A549 (cell line): ENCODE measurements at regions not wholly inside any gene's neighbourhood (a gene's known extent, or its start where the extent isn't known, plus 50 kb on each side); places are given as distances from the start of the nearest gene placed in this dataset.

ENCODE experiments used
- ATAC-seq, 2 experiments: fragments of 200-7000 bp in 1 of 2; fragments of >200 bp in 1 of 2; cut with Nextera tagmentation in 1 of 2; cut with Tn5 transposase in 1 of 2; 3 replicates each; pipeline versions ENCODE4 v1.8.0 to v1.9.1; 2018 to 2020; ENCODE audit warnings: mild to moderate bottlenecking in 1 of 2, moderate library complexity in 1 of 2
- CTCF ChIA-PET: fragments of 300-600 bp; sonication (Branson Sonifier 250); formaldehyde crosslinking; extraction: SDS; loops from one replicate; lab custom pipeline; 2021; ENCODE audit warnings: antibody characterized with exemption, inconsistent platforms; lab: Yijun Ruan, JAX
- POLR2A ChIA-PET: fragments of 350-600 bp; formaldehyde crosslinking; extraction: SDS; loops from one replicate; lab custom pipeline; 2021; ENCODE audit warnings: antibody characterized with exemption, inconsistent platforms; lab: Yijun Ruan, JAX
- DNase-seq, 2 experiments: peaks; one replicate each; pipeline versions ENCODE4 v3.0.0 to v3.0.0-alpha.2; 2011 to 2016; ENCODE audit warnings: low read depth in 1 of 2, low spot score in 1 of 2
- FAIRE-seq: peaks from 2 replicates; lab custom pipeline; 2011; peaks lifted over from hg19 to GRCh38; lab: Jason Lieb, UNC
- H3K27ac ChIP-seq, 2 experiments: fragments of >200 bp; sonication (Bioruptor Twin); formaldehyde crosslinking; 3 replicates each; pipeline ENCODE4 v1.5.1; 2016 to 2017
- H3K4me1 ChIP-seq: fragments of >200 bp; sonication (Bioruptor Twin); formaldehyde crosslinking; 3 replicates; pipeline ENCODE4 v1.6.1; 2016
- H3K4me2 ChIP-seq: fragments of >200 bp; sonication (Bioruptor Twin); formaldehyde crosslinking; 3 replicates; pipeline ENCODE4 v1.6.1; 2016
- H3K4me3 ChIP-seq: fragments of >200 bp; sonication (Bioruptor Twin); formaldehyde crosslinking; 3 replicates; pipeline ENCODE4 v1.5.1; 2016
- H3K9me3 ChIP-seq: fragments of >200 bp; sonication (Bioruptor Twin); formaldehyde crosslinking; 3 replicates; pipeline ENCODE4 v1.6.1; 2016
- CBX2 ChIP-seq: fragments of 200-600 bp; sonication (generic); IDR thresholded peaks from 2 replicates; pipeline ENCODE4 v1.6.1; 2016; ENCODE audit warnings: low read depth, mild to moderate bottlenecking, borderline replicate concordance
- GATA3 ChIP-seq: IDR thresholded peaks from 2 replicates; pipeline ENCODE4 v1.6.1; 2012; ENCODE audit warnings: borderline replicate concordance
- HEYL ChIP-seq: fragments of 250-450 bp; sonication (Bioruptor Pico); IDR thresholded peaks from 2 replicates; pipeline ENCODE4 v1.8.0; 2021; ENCODE audit warnings: mild to moderate bottlenecking, moderate library complexity
- HOXA7 ChIP-seq: fragments of 250-450 bp; sonication (Bioruptor Pico); IDR thresholded peaks from 2 replicates; pipeline ENCODE4 v1.5.0; 2020; ENCODE audit warnings: mild to moderate bottlenecking, moderate library complexity
- HOXB13 ChIP-seq: fragments of 250-450 bp; sonication (Bioruptor Pico); IDR thresholded peaks from 2 replicates; pipeline ENCODE4 v1.5.0; 2020; ENCODE audit warnings: low read depth, mild to moderate bottlenecking, moderate library complexity
- HOXB5 ChIP-seq: fragments of 250-450 bp; sonication (Bioruptor Pico); IDR thresholded peaks from 2 replicates; pipeline ENCODE4 v1.5.0; 2020; ENCODE audit warnings: mild to moderate bottlenecking, moderate library complexity
- KDM1A ChIP-seq: fragments of 200-600 bp; sonication (generic); IDR thresholded peaks from 2 replicates; pipeline ENCODE4 v1.6.1; 2016; ENCODE audit warnings: low read depth, mild to moderate bottlenecking
- MAZ ChIP-seq: fragments of 150-350 bp; IDR thresholded peaks from 2 replicates; pipeline ENCODE4 v1.6.1; 2014; ENCODE audit warnings: antibody characterized with exemption, low read depth, low read length, borderline replicate concordance
- NFE2L2 ChIP-seq: fragments of 150-350 bp; conservative IDR thresholded peaks from 2 replicates; pipeline ENCODE4 v1.6.1; 2014; ENCODE audit warnings: low read length
- RFX5 ChIP-seq: fragments of 450-650 bp; IDR thresholded peaks from 2 replicates; pipeline ENCODE4 v1.7.1; 2014; ENCODE audit warnings: antibody characterized with exemption, mild to moderate bottlenecking, moderate library complexity
- TFCP2L1 ChIP-seq: fragments of 250-450 bp; sonication (Bioruptor Pico); IDR thresholded peaks from 2 replicates; pipeline ENCODE4 v1.5.0; 2021; ENCODE audit warnings: mild to moderate bottlenecking
- ZC3H11A ChIP-seq: fragments of 450-650 bp; IDR thresholded peaks from 2 replicates; pipeline ENCODE4 v1.6.1; 2014; ENCODE audit warnings: antibody characterized with exemption, mild to moderate bottlenecking
- ZFP36 ChIP-seq: fragments of 450-650 bp; IDR thresholded peaks from 2 replicates; pipeline ENCODE4 v1.6.1; 2014; ENCODE audit warnings: borderline replicate concordance; ENCODE audit not compliant: partially characterized antibody
- WGBS: methylation state at CpG from one replicate; pipeline ENCODE4 v1.1.6; 2017; ENCODE audit errors: missing lambda C conversion rate; 5-methylcytosine and 5-hydroxymethylcytosine counted together
- TF ChIP-seq, protein P1 (sequence below): fragments of >200 bp; sonication (Bioruptor Twin); formaldehyde crosslinking; IDR thresholded peaks from 3 replicates; pipeline ENCODE4 v1.5.1; 2016
- TF ChIP-seq, protein P2 (sequence below): fragments of 200-600 bp; sonication (generic); IDR thresholded peaks from 2 replicates; pipeline ENCODE4 v1.6.1; 2016; ENCODE audit warnings: antibody characterized with exemption, mild to moderate bottlenecking, moderate library complexity
- TF ChIP-seq, protein P3 (sequence below): fragments of 450-650 bp; IDR thresholded peaks from 2 replicates; pipeline ENCODE4 v1.6.1; 2014; ENCODE audit warnings: antibody characterized with exemption
- TF ChIP-seq, protein P4 (sequence below): fragments of >200 bp; sonication (Bioruptor Twin); formaldehyde crosslinking; IDR thresholded peaks from 2 replicates; pipeline ENCODE4 v1.6.1; 2016

DNA sequence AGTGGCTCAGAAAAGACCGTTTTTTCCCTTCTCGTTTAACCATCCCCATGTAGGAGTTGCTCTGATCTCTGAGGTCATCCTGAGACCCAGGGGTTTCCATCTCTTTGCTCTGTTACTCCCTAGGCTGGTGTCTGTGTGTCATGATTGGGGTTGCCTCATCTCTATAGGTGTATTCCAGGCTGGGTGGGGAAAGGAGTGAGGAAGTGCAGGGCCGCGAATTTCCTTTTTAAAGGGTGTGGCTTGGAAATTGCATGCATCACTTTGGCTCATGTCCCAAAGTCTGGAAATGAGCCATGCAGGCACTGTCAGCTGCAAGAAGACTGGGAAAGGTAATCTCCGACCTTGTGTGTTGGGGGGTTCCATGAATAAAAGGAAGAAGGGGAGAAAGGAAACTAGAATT, 201.9 kb downstream of the AACS start:
- no peak for ATAC-seq
- DNase-seq, result no peak
- FAIRE-seq, result no peak
- ChIA-PET CTCF (no interaction called here), POLR2A (no interaction called here)
- Histone ChIP-seq H3K4me2 (no peak overlapping the region), H3K4me1 (no peaks in the 10 kb centered on the region), H3K4me3 (no peak overlapping the region), H3K9me3 (no peaks in the 10 kb centered on the region; the same call in 2 of the 3 replicates), H3K27ac (no peak overlapping the region)
- TF ChIP-seq HOXB13, result no peak
- no peak for TF ChIP-seq RFX5
- TF ChIP-seq HOXB5 (CRISPR knock-in tag), result no peak
- TF ChIP-seq HOXA7, result no peak
- TF ChIP-seq, protein P1, sequence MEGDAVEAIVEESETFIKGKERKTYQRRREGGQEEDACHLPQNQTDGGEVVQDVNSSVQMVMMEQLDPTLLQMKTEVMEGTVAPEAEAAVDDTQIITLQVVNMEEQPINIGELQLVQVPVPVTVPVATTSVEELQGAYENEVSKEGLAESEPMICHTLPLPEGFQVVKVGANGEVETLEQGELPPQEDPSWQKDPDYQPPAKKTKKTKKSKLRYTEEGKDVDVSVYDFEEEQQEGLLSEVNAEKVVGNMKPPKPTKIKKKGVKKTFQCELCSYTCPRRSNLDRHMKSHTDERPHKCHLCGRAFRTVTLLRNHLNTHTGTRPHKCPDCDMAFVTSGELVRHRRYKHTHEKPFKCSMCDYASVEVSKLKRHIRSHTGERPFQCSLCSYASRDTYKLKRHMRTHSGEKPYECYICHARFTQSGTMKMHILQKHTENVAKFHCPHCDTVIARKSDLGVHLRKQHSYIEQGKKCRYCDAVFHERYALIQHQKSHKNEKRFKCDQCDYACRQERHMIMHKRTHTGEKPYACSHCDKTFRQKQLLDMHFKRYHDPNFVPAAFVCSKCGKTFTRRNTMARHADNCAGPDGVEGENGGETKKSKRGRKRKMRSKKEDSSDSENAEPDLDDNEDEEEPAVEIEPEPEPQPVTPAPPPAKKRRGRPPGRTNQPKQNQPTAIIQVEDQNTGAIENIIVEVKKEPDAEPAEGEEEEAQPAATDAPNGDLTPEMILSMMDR, result no peak
- TF ChIP-seq ZFP36, result no peak
- no peak for TF ChIP-seq MAZ
- TF ChIP-seq HEYL (CRISPR knock-in tag), result no peak
- TF ChIP-seq ZC3H11A, result no peak
- TF ChIP-seq KDM1A, result no peak
- WGBS, result 3% methylated on average over 5 of the region's 5 CpGs

DNA sequence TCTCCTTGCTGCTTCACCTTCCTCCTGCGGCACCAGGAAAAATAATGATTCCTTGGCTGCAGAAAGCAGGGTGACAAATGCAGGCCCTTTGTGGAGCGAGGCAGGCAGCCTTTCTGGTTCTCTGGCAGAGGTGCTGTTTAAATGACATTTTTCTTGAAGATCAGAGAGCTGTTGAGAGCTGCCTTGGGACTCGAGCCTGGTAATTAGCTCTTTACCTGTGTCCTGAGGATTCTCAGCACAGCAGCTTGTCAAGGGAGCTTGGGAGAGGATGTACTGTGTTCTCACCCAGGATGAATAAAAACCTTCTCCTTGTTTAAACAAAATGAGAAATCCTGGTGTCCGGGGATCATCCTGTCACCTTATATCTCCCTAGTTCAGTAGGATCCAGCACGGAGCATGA, 204.0 kb downstream of the AACS start:
- no peak for ATAC-seq

DNA sequence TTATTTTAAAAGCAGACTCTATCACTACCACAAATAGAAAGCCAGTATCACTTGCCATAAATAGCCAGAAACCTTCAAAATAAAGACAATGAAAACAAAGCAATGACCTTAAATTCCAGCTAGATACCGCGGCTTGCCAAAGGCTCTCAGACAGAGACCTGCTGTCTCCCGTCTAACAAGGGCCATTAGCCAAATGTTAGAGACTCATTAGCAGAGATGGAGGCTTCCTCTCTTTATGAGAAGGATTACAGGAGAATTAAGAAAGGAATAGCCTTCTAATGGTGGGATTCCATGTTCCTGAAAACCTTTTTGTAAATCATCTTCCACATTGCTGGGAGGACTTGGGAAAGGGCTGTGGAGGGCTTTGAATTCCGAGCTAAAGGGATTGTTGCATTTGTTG, 206.7 kb downstream of the AACS start:
- Histone ChIP-seq H3K27ac (no peak overlapping the region), H3K4me2 (no peak overlapping the region), H3K9me3 (no peaks in the 10 kb centered on the region)
- CTCF ChIA-PET, result no interaction called here
- FAIRE-seq, result no peak
- no peak for TF ChIP-seq TFCP2L1 (CRISPR knock-in tag)
- TF ChIP-seq KDM1A, result no peak
- TF ChIP-seq GATA3, result no peak
- TF ChIP-seq, protein P2, sequence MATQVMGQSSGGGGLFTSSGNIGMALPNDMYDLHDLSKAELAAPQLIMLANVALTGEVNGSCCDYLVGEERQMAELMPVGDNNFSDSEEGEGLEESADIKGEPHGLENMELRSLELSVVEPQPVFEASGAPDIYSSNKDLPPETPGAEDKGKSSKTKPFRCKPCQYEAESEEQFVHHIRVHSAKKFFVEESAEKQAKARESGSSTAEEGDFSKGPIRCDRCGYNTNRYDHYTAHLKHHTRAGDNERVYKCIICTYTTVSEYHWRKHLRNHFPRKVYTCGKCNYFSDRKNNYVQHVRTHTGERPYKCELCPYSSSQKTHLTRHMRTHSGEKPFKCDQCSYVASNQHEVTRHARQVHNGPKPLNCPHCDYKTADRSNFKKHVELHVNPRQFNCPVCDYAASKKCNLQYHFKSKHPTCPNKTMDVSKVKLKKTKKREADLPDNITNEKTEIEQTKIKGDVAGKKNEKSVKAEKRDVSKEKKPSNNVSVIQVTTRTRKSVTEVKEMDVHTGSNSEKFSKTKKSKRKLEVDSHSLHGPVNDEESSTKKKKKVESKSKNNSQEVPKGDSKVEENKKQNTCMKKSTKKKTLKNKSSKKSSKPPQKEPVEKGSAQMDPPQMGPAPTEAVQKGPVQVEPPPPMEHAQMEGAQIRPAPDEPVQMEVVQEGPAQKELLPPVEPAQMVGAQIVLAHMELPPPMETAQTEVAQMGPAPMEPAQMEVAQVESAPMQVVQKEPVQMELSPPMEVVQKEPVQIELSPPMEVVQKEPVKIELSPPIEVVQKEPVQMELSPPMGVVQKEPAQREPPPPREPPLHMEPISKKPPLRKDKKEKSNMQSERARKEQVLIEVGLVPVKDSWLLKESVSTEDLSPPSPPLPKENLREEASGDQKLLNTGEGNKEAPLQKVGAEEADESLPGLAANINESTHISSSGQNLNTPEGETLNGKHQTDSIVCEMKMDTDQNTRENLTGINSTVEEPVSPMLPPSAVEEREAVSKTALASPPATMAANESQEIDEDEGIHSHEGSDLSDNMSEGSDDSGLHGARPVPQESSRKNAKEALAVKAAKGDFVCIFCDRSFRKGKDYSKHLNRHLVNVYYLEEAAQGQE, result no peak
- TF ChIP-seq ZC3H11A, result no peak
- TF ChIP-seq NFE2L2, result no peak
- TF ChIP-seq, protein P3, sequence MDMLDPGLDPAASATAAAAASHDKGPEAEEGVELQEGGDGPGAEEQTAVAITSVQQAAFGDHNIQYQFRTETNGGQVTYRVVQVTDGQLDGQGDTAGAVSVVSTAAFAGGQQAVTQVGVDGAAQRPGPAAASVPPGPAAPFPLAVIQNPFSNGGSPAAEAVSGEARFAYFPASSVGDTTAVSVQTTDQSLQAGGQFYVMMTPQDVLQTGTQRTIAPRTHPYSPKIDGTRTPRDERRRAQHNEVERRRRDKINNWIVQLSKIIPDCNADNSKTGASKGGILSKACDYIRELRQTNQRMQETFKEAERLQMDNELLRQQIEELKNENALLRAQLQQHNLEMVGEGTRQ, result no peak
- TF ChIP-seq, all 56 proteins: peak for 0
- 49% methylated on average over 4 of the region's 4 CpGs for WGBS
- H3K4me3 ChIP-seq, result no peak overlapping the region
- DNase-seq, result no peak
- H3K4me1 ChIP-seq, result no peaks in the 10 kb centered on the region
- POLR2A ChIA-PET, result no interaction called here
- no peak for ATAC-seq

More for the DNA sequence above, 204.0 kb downstream of the AACS start:
- H3K4me3 ChIP-seq, result no peak overlapping the region
- H3K9me3 ChIP-seq, result no peaks in the 10 kb centered on the region
- 25% methylated on average over 5 of the region's 5 CpGs for WGBS
- CTCF ChIA-PET, result no interaction called here
- POLR2A ChIA-PET, result no interaction called here
- no peak overlapping the region for H3K4me2 ChIP-seq
- no peaks in the 10 kb centered on the region for H3K4me1 ChIP-seq
- TF ChIP-seq ZFP36, result no peak
- TF ChIP-seq, protein P3, result no peak
- no peak for TF ChIP-seq CBX2
- TF ChIP-seq, protein P4, sequence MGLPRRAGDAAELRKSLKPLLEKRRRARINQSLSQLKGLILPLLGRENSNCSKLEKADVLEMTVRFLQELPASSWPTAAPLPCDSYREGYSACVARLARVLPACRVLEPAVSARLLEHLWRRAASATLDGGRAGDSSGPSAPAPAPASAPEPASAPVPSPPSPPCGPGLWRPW, result no peak
- DNase-seq (no peak), FAIRE-seq (no peak)
- H3K27ac ChIP-seq, result no peak overlapping the region
